ENCODE measurements at regions not wholly inside any gene's neighbourhood (a gene's known extent, or its start where the extent isn't known, plus 50 kb on each side); places are given as distances from the start of the nearest gene placed in this dataset.

- DNase-seq (no peak), ATAC-seq (no peak)
- H3K27me3 ChIP-seq = no peaks in the 10 kb centered on the region
- H3K4me3 ChIP-seq = no peak overlapping the region
- H3K27ac ChIP-seq = no peak overlapping the region
- intact Hi-C loops (cut with DNase I) = no loop called here
- H3K9me3 ChIP-seq = peaks cover 0 to 21% of the 10 kb centered on the region in 2 donors
- no peaks in the 10 kb centered on the region for H3K36me3 ChIP-seq
- TF ChIP-seq CTCF (IDR thresholded peaks at IDR 0.05) = no peak
- H3K4me1 ChIP-seq = no peaks in the 10 kb centered on the region
Measured at GRCh38 chr6:78808356-78808891, 58.9 kb upstream of the IRAK1BP1 start.

GRCh38 chr6:78808933-78809332, 58.4 kb upstream of the IRAK1BP1 start:
- Histone ChIP-seq H3K4me1 (no peaks in the 10 kb centered on the region), H3K27me3 (no peaks in the 10 kb centered on the region), H3K9me3 (peaks cover 0 to 17% of the 10 kb centered on the region in 2 donors), H3K4me3 (no peak overlapping the region), H3K27ac (no peak overlapping the region), H3K36me3 (no peaks in the 10 kb centered on the region)
- no peak for ATAC-seq
- intact Hi-C loops (cut with DNase I) = no loop called here
- TF ChIP-seq CTCF (IDR thresholded peaks at IDR 0.05) = no peak
- DNase-seq = no peak

GRCh38 chr6:78810146-78810545, 57.2 kb upstream of the IRAK1BP1 start:
- no peak for TF ChIP-seq CTCF (IDR thresholded peaks at IDR 0.05)
- H3K9me3 ChIP-seq = peaks cover 0 to 16% of the 10 kb centered on the region in 2 donors
- ATAC-seq (peak; percentile 70), DNase-seq (peak in 1 of 4 donors; percentile 13)
- H3K4me1 ChIP-seq = no peaks in the 10 kb centered on the region
- H3K4me3 ChIP-seq = no peak overlapping the region
- intact Hi-C loops (cut with DNase I) = no loop called here
- H3K36me3 ChIP-seq = no peaks in the 10 kb centered on the region
- no peak overlapping the region for H3K27ac ChIP-seq
- no peaks in the 10 kb centered on the region for H3K27me3 ChIP-seq

GRCh38 chr6:78810698-78811097, 56.7 kb upstream of the IRAK1BP1 start:
- no peak for TF ChIP-seq CTCF (IDR thresholded peaks at IDR 0.05)

More at GRCh38 chr6:78810698-78811097, 56.7 kb upstream of the IRAK1BP1 start:
- Histone ChIP-seq H3K27me3 (no peaks in the 10 kb centered on the region), H3K4me1 (no peaks in the 10 kb centered on the region), H3K4me3 (no peak overlapping the region), H3K27ac (no peak overlapping the region), H3K9me3 (peaks cover 0 to 15% of the 10 kb centered on the region in 2 donors), H3K36me3 (no peaks in the 10 kb centered on the region)
- DNase-seq = no peak
- intact Hi-C loops (cut with DNase I) = no loop called here
- no peak for ATAC-seq

Measured in left lung (tissue), 4 donors.